HG03139 (cell line): ENCODE measurements at regions not wholly inside any gene's neighbourhood (a gene's known extent, or its start where the extent isn't known, plus 50 kb on each side); places are given as distances from the start of the nearest gene placed in this dataset.

Experiments
- ATAC-seq: cut with Tn5 transposase; IDR thresholded peaks from one replicate; pipeline ENCODE4 v1.9.1; 2021; ENCODE audit not compliant: unreplicated experiment

- no peak for ATAC-seq
Observed at GRCh38 chr1:10960411-10961299, 51.8 kb upstream of the TARDBP start.

DNA sequence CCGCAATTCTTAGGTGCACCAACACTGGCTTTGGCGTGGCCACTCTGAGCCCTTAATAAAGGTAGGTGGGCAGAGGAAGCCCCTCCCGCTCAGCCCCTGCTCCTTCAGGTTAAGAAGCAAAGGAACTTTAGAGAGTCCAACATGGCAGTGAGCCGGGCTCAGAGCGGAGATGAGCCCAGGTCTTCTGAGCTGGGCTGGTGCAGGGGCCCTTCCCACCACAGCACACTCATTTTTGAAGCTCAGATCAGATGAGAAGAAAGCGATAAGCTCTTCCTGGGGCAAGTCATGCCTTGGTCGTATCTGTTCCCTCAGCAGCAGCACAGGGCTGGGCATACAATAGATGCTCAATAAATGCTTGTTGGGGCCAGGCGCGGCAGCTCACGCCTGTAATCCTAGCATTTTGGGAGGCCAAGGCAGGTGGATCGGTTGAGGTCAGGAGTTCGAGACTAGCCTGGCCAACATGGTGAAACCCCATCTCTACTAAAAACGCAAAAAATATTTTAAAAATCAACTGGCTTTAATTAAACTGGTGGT, 51.1 kb upstream of the TARDBP start:
- no peak for ATAC-seq

DNA sequence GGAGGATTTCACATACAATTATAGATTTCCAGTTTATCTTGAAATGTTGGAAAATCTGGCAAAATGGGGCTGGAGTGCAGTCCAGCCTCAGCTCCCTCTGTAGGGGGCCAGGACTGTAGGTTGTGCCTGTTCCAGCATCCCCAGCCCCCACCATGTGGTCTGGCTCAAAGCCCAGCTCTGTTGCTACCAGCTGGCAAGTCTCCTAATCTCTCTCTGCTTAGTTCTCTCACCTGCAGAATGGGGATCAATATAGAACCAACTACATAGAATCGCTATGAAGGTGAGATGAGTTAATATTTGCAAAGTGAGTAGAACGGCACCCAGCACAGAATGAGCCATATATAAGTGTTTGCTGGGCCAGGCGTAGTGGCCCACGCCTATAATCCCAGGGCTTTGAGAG, 50.0 kb upstream of the TARDBP start:
- no peak for ATAC-seq
